CD4-positive, alpha-beta T cell treated with Interleukin-21 for 1 hour (primary cell): ENCODE measurements at regions not wholly inside any gene's neighbourhood (a gene's known extent, or its start where the extent isn't known, plus 50 kb on each side); places are given as distances from the start of the nearest gene placed in this dataset.

ENCODE experiments used
- DNase-seq: peaks from one replicate; pipeline ENCODE4 v3.0.0-alpha.2; 2020

- no peak for DNase-seq
These were observed 180.9 kb downstream of the ZNF621 start for GRCh38 chr3:40705663-40706062.

GRCh38 chr3:40713306-40713705, 188.5 kb downstream of the ZNF621 start:
- DNase-seq = no peak

DNA sequence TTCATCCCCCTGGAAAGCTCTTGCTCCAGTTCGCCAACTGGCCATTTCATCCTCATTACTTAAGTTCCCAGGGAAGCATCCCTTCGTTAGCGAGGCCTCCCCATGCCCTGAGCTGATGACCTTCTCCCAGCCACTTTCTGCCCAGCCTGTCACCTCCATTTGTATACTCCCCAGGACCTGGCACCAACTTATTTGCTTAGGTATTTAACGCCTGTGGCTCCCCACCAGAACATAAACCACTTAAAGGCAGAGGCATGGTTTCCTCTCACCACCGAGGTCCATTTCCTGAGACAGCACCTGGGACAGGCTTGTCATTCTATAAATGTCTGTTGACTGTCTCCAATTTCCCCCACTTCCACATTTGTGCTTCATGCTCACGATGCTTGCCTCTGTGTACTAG, 189.0 kb downstream of the ZNF621 start:
- DNase-seq = no peak

DNA sequence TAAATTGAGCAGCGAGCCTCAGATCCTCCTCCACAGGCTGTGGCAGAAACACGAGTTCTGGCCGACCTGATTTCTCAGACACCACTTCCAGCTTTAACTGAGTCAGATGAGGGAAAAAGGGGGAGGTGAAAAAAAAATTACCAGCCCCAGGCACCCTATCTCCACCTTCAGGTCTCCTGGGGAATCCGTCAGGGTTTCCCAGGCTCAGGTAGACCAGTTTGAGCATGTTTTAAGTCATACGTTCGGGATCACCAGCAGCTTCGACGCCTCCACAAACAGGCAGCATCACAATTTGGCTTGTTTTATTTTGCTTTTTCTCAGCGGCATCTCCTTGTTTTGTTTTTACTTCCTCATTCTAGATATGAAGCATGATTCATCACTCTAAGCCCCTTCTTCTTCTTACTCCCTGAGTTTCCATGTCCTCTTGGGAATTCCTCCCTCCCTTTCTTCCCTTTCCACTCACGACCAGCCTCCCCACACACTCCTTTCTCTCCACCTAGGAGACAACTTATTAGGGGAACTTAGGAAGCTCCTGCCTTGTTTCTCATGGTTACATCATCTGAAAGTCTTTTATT, 190.1 kb downstream of the ZNF621 start:
- DNase-seq = no peak

- no peak for DNase-seq
These were observed 190.8 kb downstream of the ZNF621 start for GRCh38 chr3:40715551-40715950.

GRCh38 chr3:40717471-40717870, 192.7 kb downstream of the ZNF621 start:
- no peak for DNase-seq

DNA sequence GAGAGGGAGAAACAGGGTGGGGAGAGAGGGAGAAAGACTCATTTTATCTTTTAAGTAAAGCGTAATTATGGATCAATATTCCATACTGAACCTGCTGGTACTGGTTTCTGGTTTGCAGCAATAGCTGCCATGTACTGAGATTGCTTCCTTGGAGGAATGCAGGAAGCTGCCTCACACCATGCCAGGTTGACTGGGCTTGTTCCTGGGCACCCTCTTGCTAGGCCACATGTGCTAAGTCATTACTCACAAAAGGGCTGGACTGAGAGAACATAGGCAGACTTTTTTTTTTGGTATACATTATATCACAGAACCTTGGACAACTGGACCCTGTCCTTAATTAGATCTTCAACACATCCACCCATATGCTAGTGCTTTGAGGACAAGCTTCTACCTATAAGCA, 193.4 kb downstream of the ZNF621 start:
- DNase-seq = no peak

GRCh38 chr3:40718681-40719080, 193.9 kb downstream of the ZNF621 start:
- no peak for DNase-seq

GRCh38 chr3:40719660-40720287, 195.0 kb downstream of the ZNF621 start:
- DNase-seq = no peak

DNA sequence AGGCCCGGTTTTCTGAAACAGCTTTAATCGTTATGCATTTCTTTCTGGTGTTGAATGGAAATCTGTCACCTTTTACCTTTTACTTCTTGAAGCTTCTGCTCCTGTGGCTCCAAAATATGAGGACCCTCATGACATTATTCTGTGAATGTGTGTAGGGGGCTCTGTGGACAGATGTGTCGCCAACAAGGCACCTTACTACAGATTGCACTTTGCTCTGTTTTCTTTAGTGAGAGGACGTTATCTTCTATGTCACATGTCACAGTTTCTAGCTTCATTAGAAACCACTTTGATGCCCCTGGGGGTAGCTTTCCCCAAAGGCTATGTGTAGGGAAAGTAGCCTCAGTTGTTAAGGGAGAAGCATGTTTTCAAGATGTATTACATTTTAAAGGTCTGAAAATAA, 195.6 kb downstream of the ZNF621 start:
- no peak for DNase-seq

DNA sequence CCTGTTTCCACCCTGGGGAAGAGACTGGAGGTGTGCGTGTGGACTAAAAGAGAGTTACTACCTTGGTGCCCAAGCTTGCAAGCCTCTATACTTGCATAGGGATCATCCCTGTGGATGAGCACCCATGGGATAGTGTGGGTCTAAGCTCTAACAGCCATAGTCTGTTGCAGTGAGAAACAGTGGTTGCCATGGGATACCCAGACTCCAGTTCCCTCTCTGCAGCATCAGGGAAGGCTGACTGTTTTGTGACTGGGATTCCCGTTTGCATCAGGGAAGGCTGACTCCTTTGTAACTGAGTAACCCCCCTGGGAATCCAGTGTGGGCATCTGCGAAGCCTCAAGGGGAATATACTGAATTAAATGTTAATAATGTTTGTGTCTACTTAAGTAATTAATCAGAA, 196.1 kb downstream of the ZNF621 start:
- no peak for DNase-seq

GRCh38 chr3:40723083-40723660, 198.4 kb downstream of the ZNF621 start:
- no peak for DNase-seq

- DNase-seq = no peak
These were observed 200.3 kb downstream of the ZNF621 start for GRCh38 chr3:40725031-40725430.

GRCh38 chr3:40731445-40731844, 206.7 kb downstream of the ZNF621 start:
- DNase-seq = no peak

DNA sequence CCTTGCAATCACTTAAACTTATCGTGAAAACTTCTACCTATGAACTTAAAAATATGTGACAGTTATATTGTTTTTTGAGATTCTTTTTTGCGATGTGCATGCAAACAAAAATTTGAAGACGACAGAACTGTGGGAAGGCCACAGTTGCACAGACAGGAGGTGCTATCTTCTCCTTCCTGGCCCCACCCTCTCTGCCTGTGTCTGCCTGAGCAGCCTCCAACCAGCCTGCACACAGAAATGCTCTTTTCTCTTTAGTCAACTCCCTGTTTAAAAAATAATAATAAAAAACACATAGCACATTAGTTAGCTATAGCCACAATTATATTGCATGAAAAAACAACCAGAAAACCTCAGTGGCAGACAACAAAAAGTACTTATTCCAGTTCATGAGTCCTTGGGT, 212.2 kb downstream of the ZNF621 start:
- no peak for DNase-seq

DNA sequence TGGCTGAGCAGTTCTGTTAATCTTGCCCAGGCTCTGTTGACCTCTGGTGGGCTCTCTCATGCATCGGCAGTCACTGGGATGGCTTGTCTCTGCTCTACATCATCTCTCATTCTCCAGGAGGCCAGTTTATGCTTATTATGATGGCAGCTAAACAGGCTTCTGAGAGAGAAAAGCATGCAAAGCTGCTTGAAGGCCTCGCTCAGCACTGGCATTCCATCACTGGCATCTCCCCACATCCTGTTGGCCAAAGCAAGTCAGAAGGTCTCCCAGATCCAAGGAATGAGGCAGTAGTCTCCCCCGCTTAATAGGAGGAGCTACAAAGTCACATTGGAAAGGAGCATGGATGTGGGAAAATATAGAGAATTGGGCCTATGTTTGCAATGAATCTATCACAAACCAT, 212.6 kb downstream of the ZNF621 start:
- no peak for DNase-seq

- DNase-seq = no peak
These were observed 215.2 kb downstream of the ZNF621 start for GRCh38 chr3:40739971-40740370.

DNA sequence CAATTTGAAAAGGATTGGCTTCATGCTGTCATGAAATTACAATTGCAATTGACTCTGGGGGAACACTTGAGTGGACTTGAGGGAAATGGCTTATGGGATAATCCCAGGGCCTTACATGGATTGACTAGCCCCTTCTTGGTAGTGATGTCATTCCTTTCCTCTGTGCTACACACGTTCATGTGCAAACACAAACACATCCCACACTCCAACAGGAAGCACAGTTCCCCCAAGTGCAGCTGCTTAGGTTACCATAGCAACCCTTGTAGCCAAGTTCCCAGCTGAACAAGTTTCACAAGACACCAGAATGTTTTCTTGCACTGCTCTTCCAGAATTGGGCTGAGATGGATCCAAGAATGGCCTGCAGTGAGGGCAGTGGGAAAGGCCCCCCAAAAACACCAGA, 217.0 kb downstream of the ZNF621 start:
- DNase-seq = no peak

DNA sequence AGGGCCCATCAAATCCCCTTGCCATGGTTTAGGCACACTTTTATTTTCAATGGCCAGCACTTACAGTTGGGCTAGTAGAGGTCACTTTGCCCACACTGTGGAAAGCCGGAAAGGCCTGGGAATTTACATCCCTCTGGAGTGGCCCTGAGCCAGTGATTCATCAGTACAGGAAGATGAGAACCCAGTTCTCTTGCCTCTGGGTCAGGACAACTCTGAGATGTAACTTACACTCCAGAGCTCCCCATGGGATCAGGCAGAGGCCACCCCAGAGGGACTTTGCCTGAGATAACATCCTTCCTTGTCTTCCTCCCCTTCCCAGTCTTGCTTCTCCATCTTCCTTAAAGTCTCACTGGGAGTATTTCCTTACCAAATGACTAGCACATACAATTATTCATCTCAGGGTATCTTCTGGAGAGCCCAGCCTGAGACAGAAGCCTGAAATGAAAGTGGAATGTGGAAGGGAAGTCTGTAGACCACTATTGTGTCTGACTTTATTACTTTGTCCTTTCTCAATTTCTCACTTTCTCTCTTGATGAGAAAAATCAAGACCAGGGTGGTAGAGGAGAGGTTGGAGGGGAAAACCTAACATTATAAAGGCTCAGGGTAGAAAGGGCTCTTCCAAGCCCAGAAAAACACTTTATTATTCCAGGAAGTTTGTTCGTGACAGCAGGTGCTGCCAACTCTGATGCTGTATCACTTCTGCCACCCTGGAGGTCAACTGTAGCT, 220.8 kb downstream of the ZNF621 start:
- DNase-seq = no peak

DNA sequence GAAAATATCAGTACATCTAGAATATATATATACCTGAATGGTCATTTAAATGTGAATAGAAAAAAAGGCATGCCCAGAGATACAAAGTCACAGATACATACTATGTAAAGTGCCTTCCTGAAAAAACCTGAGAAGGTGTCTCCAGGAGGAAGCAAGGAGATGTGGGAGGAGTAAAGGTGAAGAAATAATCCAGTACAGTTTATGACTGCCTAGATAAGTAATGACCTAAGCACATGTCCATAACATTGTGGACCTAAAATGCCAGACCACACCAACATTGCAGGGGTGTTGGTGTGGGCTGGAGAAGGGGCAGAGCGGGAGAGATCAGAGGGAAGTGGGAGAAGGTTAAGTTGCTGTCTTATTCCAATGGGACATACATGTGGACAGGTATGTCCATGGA, 226.9 kb downstream of the ZNF621 start:
- no peak for DNase-seq

GRCh38 chr3:40752492-40752891, 227.7 kb downstream of the ZNF621 start:
- no peak for DNase-seq

DNA sequence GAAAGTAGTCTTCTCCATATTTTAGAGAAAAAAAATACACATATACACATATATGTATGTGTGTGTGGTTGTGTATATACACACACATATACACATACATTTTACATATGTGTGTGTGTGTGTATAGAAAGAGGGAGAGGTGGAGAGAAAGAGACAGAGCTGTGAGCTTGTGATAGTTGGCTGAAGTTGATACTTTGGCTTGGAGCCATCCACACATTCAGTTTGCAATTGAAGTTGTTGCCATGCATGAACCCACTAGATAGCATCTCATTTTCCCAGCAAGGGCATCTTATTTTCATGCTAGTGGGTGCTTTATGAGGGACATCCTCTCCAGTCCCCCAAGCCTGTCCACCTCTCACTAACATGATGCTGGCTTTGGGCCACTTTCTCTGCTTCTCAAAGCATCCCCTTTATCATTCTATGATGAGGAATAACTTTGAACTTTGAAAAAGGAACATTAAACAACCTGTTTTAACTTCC, 228.6 kb downstream of the ZNF621 start:
- no peak for DNase-seq

DNA sequence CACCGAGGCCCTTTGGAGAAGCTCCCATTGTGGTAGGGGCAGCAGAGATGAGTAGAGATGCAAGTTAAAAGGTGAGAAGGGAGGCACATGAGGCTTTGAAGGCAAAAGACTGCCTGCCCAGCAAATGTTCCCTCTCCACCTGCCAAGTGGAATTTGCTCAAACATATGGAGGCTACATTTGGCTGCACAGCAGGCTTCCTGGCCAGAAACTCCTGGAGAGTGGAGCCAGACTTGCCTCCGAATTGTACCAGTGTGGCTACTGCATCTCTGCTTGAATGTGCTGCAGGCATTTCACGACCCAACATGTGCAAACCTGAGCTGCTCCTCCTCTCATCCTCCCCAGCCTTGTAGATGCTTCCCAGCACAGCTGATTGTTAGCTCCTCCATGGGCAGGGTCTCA, 229.2 kb downstream of the ZNF621 start:
- no peak for DNase-seq

GRCh38 chr3:40754994-40755393, 230.2 kb downstream of the ZNF621 start:
- DNase-seq = no peak
